Fibroblast of skin of scalp (primary cell): ENCODE measurements at regions not wholly inside any gene's neighbourhood (a gene's known extent, or its start where the extent isn't known, plus 50 kb on each side); places are given as distances from the start of the nearest gene placed in this dataset.
A peak's percentile ranks its signal among the peaks of the same experiment; 100 is the strongest.
"Not testable (repeated sequence)": the region's sequence is repeated elsewhere in the genome, so short reads cannot be mapped to it uniquely, and the experiment has no call there.

Experiments
- DNase-seq: peaks from one replicate; pipeline ENCODE4 v3.0.0-alpha.2; 2013

- DNase-seq, result no peak
Measured at GRCh38 chr18:70558371-70558770, 269.5 kb downstream of the SOCS6 start.

GRCh38 chr18:70554854-70555445 lies 266.1 kb downstream of the SOCS6 start:
- no peak for DNase-seq

GRCh38 chr18:70553936-70554260 lies 265.1 kb downstream of the SOCS6 start:
- DNase-seq, result no peak

GRCh38 chr18:70553245-70553935 lies 264.5 kb downstream of the SOCS6 start:
- DNase-seq, result no peak

- no peak for DNase-seq
Measured at GRCh38 chr18:70536370-70537062, 247.7 kb downstream of the SOCS6 start.

GRCh38 chr18:70535041-70535440 lies 246.2 kb downstream of the SOCS6 start:
- peak; percentile 2 for DNase-seq

- not testable (repeated sequence) for DNase-seq
Measured at GRCh38 chr18:70525322-70525721, 236.5 kb downstream of the SOCS6 start.

GRCh38 chr18:70523792-70524182 lies 234.9 kb downstream of the SOCS6 start:
- DNase-seq, result no peak

GRCh38 chr18:70523035-70523791 lies 234.4 kb downstream of the SOCS6 start:
- no peak for DNase-seq

GRCh38 chr18:70522183-70522680 lies 233.4 kb downstream of the SOCS6 start:
- DNase-seq, result no peak

- DNase-seq, result no peak
Measured at GRCh38 chr18:70520867-70521266, 232.0 kb downstream of the SOCS6 start.

GRCh38 chr18:70513502-70514171 lies 224.8 kb downstream of the SOCS6 start:
- no peak for DNase-seq

GRCh38 chr18:70507970-70508369 lies 219.1 kb downstream of the SOCS6 start:
- DNase-seq, result no peak

- no peak for DNase-seq
Measured at GRCh38 chr18:70506511-70506910, 217.7 kb downstream of the SOCS6 start.

GRCh38 chr18:70503060-70503459 lies 214.2 kb downstream of the SOCS6 start:
- no peak for DNase-seq

GRCh38 chr18:70501358-70501757 lies 212.5 kb downstream of the SOCS6 start:
- DNase-seq, result no peak

- no peak for DNase-seq
Measured at GRCh38 chr18:70500748-70501147, 211.9 kb downstream of the SOCS6 start.

- DNase-seq, result no peak
Measured at GRCh38 chr18:70499218-70499691, 210.4 kb downstream of the SOCS6 start.

- no peak for DNase-seq
Measured at GRCh38 chr18:70496353-70497294, 207.8 kb downstream of the SOCS6 start.

GRCh38 chr18:70494524-70494923 lies 205.7 kb downstream of the SOCS6 start:
- no peak for DNase-seq

- no peak for DNase-seq
Measured at GRCh38 chr18:70493461-70493860, 204.6 kb downstream of the SOCS6 start.
